ENCODE measurements at regions not wholly inside any gene's neighbourhood (a gene's known extent, or its start where the extent isn't known, plus 50 kb on each side); places are given as distances from the start of the nearest gene placed in this dataset.

- in situ Hi-C loops (cut with MboI; ENCODE audit: low sequenced_read_pairs) = no loop called here
- no peaks in the 10 kb centered on the region for H3K36me3 ChIP-seq (replicated peaks)
- 0 out of 2 replicates have a peak, but pooled peaks cover 4% of the 10 kb centered on the region for H3K27me3 ChIP-seq (ENCODE audit: low read depth)
Observed at GRCh38 chr12:67202011-67202677, 67.0 kb upstream of the CAND1 start.

GRCh38 chr12:67202678-67203012 is 66.5 kb upstream of the CAND1 start:
- in situ Hi-C loops (cut with MboI; ENCODE audit: low sequenced_read_pairs) = no loop called here
- no peak for DNase-seq (ENCODE audit: low spot score in 2 of 2)
- H3K36me3 ChIP-seq (replicated peaks) = no peaks in the 10 kb centered on the region
- H3K9me3 ChIP-seq = no peaks in the 10 kb centered on the region
- no peak overlapping the region for H3K4me3 ChIP-seq
- H3K27me3 ChIP-seq (ENCODE audit: low read depth) = 0 out of 2 replicates have a peak, but pooled peaks cover 4% of the 10 kb centered on the region
- no peaks in the 10 kb centered on the region for H3K4me1 ChIP-seq

More at GRCh38 chr12:67202011-67202677, 67.0 kb upstream of the CAND1 start:
- no peak overlapping the region for H3K4me3 ChIP-seq
- DNase-seq (ENCODE audit: low spot score in 2 of 2) = no peak
- no peaks in the 10 kb centered on the region for H3K9me3 ChIP-seq
- no peaks in the 10 kb centered on the region for H3K4me1 ChIP-seq

GRCh38 chr12:67208281-67209067 is 60.7 kb upstream of the CAND1 start:
- Histone ChIP-seq H3K4me1 (no peaks in the 10 kb centered on the region), H3K9me3 (no peaks in the 10 kb centered on the region), H3K4me3 (no peak overlapping the region), H3K36me3 (replicated peaks) (no peaks in the 10 kb centered on the region), H3K27me3 (ENCODE audit: low read depth) (peaks cover 13% of the 10 kb centered on the region; the same call in 1 of the 2 replicates)
- DNase-seq (ENCODE audit: low spot score in 2 of 2) = no peak
- in situ Hi-C loops (cut with MboI; ENCODE audit: low sequenced_read_pairs) = no loop called here

- Histone ChIP-seq H3K4me1 (no peaks in the 10 kb centered on the region), H3K36me3 (replicated peaks) (no peaks in the 10 kb centered on the region), H3K9me3 (no peaks in the 10 kb centered on the region), H3K27me3 (ENCODE audit: low read depth) (peaks cover 10% of the 10 kb centered on the region; the same call in 1 of the 2 replicates), H3K4me3 (no peak overlapping the region)
- in situ Hi-C loops (cut with MboI; ENCODE audit: low sequenced_read_pairs) = no loop called here
- DNase-seq (ENCODE audit: low spot score in 2 of 2) = no peak
Observed at GRCh38 chr12:67211029-67211428, 58.1 kb upstream of the CAND1 start.

- H3K4me3 ChIP-seq = no peak overlapping the region
- H3K9me3 ChIP-seq = no peaks in the 10 kb centered on the region
- no peaks in the 10 kb centered on the region for H3K36me3 ChIP-seq (replicated peaks)
- H3K27me3 ChIP-seq (ENCODE audit: low read depth) = peaks cover 10% of the 10 kb centered on the region; the same call in 1 of the 2 replicates
- DNase-seq (ENCODE audit: low spot score in 2 of 2) = no peak
- in situ Hi-C loops (cut with MboI; ENCODE audit: low sequenced_read_pairs) = no loop called here
- H3K4me1 ChIP-seq = no peaks in the 10 kb centered on the region
Observed at GRCh38 chr12:67211494-67211893, 57.7 kb upstream of the CAND1 start.

GRCh38 chr12:67217647-67218046 is 51.5 kb upstream of the CAND1 start:
- Histone ChIP-seq H3K36me3 (replicated peaks) (no peaks in the 10 kb centered on the region), H3K4me3 (no peak overlapping the region), H3K9me3 (no peaks in the 10 kb centered on the region), H3K27me3 (ENCODE audit: low read depth) (no peaks in the 10 kb centered on the region; the same call in 1 of the 2 replicates), H3K4me1 (no peaks in the 10 kb centered on the region)
- DNase-seq (ENCODE audit: low spot score in 2 of 2) = no peak
- in situ Hi-C loops (cut with MboI; ENCODE audit: low sequenced_read_pairs) = no loop called here

All from HAP-1 (cell line).